ENCODE measurements at regions not wholly inside any gene's neighbourhood (a gene's known extent, or its start where the extent isn't known, plus 50 kb on each side); places are given as distances from the start of the nearest gene placed in this dataset.

DNA sequence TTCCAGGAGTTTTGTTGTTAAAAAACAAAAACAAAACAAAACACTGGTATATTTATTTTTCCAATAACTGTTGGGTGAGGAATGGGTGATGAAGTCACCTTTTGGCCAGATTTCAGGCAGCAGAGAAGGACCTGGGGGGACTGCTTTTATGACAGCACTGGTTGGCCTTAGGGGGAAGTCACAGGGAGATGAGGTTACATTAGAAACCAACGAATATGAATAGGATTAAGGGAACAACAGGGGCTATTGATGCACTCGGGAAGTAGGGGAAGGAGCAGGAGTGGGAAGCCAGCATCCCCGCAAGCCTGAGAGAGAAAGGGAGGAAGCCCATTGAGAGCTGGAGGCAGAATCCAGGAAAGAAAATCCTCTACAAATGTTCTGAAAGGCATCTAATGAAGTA is 958.4 kb downstream of the TYW1 start:
- no peak overlapping the region for H3K27ac ChIP-seq
- TF ChIP-seq, protein P1, sequence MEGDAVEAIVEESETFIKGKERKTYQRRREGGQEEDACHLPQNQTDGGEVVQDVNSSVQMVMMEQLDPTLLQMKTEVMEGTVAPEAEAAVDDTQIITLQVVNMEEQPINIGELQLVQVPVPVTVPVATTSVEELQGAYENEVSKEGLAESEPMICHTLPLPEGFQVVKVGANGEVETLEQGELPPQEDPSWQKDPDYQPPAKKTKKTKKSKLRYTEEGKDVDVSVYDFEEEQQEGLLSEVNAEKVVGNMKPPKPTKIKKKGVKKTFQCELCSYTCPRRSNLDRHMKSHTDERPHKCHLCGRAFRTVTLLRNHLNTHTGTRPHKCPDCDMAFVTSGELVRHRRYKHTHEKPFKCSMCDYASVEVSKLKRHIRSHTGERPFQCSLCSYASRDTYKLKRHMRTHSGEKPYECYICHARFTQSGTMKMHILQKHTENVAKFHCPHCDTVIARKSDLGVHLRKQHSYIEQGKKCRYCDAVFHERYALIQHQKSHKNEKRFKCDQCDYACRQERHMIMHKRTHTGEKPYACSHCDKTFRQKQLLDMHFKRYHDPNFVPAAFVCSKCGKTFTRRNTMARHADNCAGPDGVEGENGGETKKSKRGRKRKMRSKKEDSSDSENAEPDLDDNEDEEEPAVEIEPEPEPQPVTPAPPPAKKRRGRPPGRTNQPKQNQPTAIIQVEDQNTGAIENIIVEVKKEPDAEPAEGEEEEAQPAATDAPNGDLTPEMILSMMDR (IDR thresholded peaks at IDR 0.05; ENCODE audit: low read depth, low read length), result no peak
- no peaks in the 10 kb centered on the region for H3K36me3 ChIP-seq
- DNase-seq, result no peak
- no peak overlapping the region for H3K4me3 ChIP-seq (ENCODE audit: low read depth, low read length)
- H3K27me3 ChIP-seq (ENCODE audit: insufficient read depth, low read depth, severe bottlenecking), result no peaks in the 10 kb centered on the region
- H3K9me3 ChIP-seq (ENCODE audit: severe bottlenecking), result no peaks in the 10 kb centered on the region

DNA sequence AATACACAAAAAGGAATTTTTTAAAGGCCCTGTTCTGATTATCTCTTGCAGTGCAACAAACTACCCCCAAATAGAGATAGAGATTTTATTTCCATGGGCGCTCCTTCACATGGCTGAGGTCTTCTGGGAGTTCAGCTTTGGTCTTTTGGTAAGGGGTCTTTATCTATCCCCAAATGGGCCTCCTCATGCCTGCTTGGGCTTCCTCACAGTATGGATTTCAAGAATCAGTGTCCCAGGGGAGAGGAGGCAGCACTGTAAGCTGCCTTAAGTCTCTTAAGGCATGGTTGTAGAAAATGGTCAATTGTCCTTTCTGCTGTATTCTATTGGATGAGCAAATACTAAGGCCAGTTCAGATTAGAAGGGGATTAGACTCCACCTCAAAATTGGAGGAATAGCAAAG is 966.2 kb downstream of the TYW1 start:
- H3K36me3 ChIP-seq, result no peaks in the 10 kb centered on the region
- H3K27me3 ChIP-seq (ENCODE audit: insufficient read depth, low read depth, severe bottlenecking), result no peaks in the 10 kb centered on the region
- TF ChIP-seq, protein P1 (IDR thresholded peaks at IDR 0.05; ENCODE audit: low read depth, low read length), result no peak
- no peaks in the 10 kb centered on the region for H3K9me3 ChIP-seq (ENCODE audit: severe bottlenecking)
- no peak overlapping the region for H3K4me3 ChIP-seq (ENCODE audit: low read depth, low read length)
- H3K27ac ChIP-seq, result no peak overlapping the region
- DNase-seq, result no peak

DNA sequence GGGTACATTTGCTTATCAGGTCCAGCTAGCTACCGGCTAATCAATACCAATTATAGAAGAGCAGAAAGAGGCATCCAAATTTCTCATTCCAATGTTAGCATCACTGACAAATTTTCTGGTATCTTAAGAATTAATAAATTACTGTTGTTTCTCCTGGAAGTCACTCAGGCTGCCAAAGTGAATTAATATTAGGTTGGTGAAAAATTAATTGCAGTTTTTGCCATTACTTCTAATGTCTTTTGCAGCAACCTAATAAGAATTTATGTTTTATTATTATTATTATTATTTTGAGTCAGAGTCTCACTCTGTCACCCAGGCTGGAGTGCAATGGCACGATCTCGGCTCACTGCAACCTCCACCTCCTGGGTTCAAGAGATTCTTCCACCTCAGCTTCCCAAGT is 979.9 kb downstream of the TYW1 start:
- TF ChIP-seq, protein P1 (IDR thresholded peaks at IDR 0.05; ENCODE audit: low read depth, low read length), result no peak
- Histone ChIP-seq H3K36me3 (no peaks in the 10 kb centered on the region), H3K27ac (no peak overlapping the region), H3K27me3 (ENCODE audit: insufficient read depth, low read depth, severe bottlenecking) (no peaks in the 10 kb centered on the region), H3K4me3 (ENCODE audit: low read depth, low read length) (no peak overlapping the region), H3K9me3 (ENCODE audit: severe bottlenecking) (no peaks in the 10 kb centered on the region)
- no peak for DNase-seq

DNA sequence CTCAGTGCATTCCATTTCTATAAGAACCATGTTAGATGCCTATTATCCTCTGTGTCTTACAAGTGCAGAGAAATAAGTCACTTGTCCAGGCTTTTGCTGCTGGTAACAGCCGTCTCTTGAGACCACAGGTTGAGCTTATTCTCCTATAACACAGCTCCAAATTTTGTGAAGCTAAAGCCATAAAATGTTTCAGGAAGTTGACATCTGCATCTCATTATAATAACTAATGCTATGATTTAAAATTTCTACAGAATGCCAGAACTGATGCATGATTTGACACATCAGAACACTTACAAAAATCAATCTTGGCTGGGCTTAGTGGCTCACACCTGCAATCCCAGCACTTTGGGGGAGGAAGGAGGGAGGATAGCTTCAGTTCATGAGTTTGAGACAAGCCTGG is 986.9 kb downstream of the TYW1 start:
- Histone ChIP-seq H3K27me3 (ENCODE audit: insufficient read depth, low read depth, severe bottlenecking) (no peaks in the 10 kb centered on the region), H3K36me3 (no peaks in the 10 kb centered on the region), H3K27ac (no peak overlapping the region), H3K4me3 (ENCODE audit: low read depth, low read length) (no peak overlapping the region), H3K9me3 (ENCODE audit: severe bottlenecking) (no peaks in the 10 kb centered on the region)
- no peak for DNase-seq
- TF ChIP-seq, protein P1 (IDR thresholded peaks at IDR 0.05; ENCODE audit: low read depth, low read length), result no peak

DNA sequence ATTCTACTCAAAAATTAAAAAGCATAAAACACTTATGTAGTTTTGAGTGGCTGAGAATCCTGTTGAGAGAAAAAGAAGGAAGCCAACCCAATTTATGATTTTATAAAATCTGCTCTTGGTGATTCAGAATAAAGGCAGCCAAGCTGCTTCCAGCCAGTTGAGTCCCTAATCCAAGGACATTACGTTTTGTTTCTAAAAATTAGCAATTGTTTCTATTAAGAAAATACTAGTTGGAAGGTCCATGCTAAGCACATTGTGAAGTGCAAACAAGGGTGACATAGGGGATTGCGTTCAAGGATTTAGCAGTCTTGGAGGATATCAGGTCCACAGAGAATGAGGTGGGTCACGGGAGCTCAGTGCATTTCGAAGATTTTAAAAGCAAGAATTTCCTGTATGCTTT is 987.7 kb downstream of the TYW1 start:
- H3K27ac ChIP-seq, result no peak overlapping the region
- no peaks in the 10 kb centered on the region for H3K36me3 ChIP-seq
- no peak overlapping the region for H3K4me3 ChIP-seq (ENCODE audit: low read depth, low read length)
- DNase-seq, result no peak
- H3K9me3 ChIP-seq (ENCODE audit: severe bottlenecking), result no peaks in the 10 kb centered on the region
- TF ChIP-seq, protein P1 (IDR thresholded peaks at IDR 0.05; ENCODE audit: low read depth, low read length), result no peak
- H3K27me3 ChIP-seq (ENCODE audit: insufficient read depth, low read depth, severe bottlenecking), result no peaks in the 10 kb centered on the region

DNA sequence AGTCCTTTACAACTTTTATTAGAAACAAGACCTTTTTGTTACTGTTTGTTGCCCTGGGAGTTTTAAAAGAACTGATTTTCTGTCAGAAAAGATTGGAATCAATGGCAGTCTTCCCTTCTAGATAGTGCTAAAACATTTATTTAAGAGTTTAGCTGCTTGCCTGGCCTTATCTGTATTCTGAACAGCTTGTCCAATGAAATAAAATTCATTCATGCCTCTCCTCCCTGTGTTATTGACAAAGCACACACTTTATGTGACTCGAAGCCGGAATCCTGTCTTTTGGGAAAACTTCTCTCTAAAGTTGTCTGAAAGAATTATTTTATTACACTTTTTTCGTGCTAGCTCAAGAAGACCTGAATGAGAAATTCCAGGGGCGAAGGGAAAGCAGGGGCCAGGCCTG is 992.5 kb downstream of the TYW1 start:
- H3K9me3 ChIP-seq (ENCODE audit: severe bottlenecking), result no peaks in the 10 kb centered on the region
- TF ChIP-seq, protein P1 (IDR thresholded peaks at IDR 0.05; ENCODE audit: low read depth, low read length), result no peak
- H3K4me3 ChIP-seq (ENCODE audit: low read depth, low read length), result no peak overlapping the region
- no peak for DNase-seq
- no peaks in the 10 kb centered on the region for H3K27me3 ChIP-seq (ENCODE audit: insufficient read depth, low read depth, severe bottlenecking)
- H3K27ac ChIP-seq, result no peak overlapping the region
- H3K36me3 ChIP-seq, result no peaks in the 10 kb centered on the region
